IPS DF 6.9 (cell line): ENCODE measurements at regions not wholly inside any gene's neighbourhood (a gene's known extent, or its start where the extent isn't known, plus 50 kb on each side); places are given as distances from the start of the nearest gene placed in this dataset.

Experiments used
- DNase-seq: peaks from one replicate; pipeline ENCODE4 v3.0.0-alpha.2; 2013; ENCODE audit warnings: low read depth, low spot score
- H3K27ac ChIP-seq: one replicate; pipeline ENCODE4 v1.5.1; 2013; ENCODE audit warnings: low read length, control low read depth
- H3K27me3 ChIP-seq: 2 replicates; pipeline ENCODE4 v1.6.1; 2013; ENCODE audit warnings: mild to moderate bottlenecking, low read length; ENCODE audit not compliant: control insufficient read depth, insufficient read depth
- H3K36me3 ChIP-seq: 2 replicates; pipeline ENCODE4 v1.6.1; 2013; ENCODE audit warnings: low read length; ENCODE audit not compliant: control insufficient read depth, insufficient read depth
- H3K4me1 ChIP-seq: 2 replicates; pipeline ENCODE4 v1.6.1; 2013; ENCODE audit warnings: low read length; ENCODE audit not compliant: control insufficient read depth, insufficient read depth
- H3K4me3 ChIP-seq: 2 replicates; pipeline ENCODE4 v1.5.1; 2013; ENCODE audit warnings: mild to moderate bottlenecking, low read length
- H3K9me3 ChIP-seq: 2 replicates; pipeline ENCODE4 v1.6.1; 2013; ENCODE audit warnings: low read length, inconsistent platforms; ENCODE audit not compliant: control insufficient read depth, insufficient read depth
- whole genome bisulfite sequencing: extraction: QIAGEN DNeasy Blood & Tissue Kit; methylation state at CpG from one replicate; pipeline ENCODE4 v1.1.7; 2013; ENCODE audit warnings: mixed read lengths, missing lambda C conversion rate; ENCODE audit not compliant: insufficient read length, insufficient coverage; 5-methylcytosine and 5-hydroxymethylcytosine counted together

DNA sequence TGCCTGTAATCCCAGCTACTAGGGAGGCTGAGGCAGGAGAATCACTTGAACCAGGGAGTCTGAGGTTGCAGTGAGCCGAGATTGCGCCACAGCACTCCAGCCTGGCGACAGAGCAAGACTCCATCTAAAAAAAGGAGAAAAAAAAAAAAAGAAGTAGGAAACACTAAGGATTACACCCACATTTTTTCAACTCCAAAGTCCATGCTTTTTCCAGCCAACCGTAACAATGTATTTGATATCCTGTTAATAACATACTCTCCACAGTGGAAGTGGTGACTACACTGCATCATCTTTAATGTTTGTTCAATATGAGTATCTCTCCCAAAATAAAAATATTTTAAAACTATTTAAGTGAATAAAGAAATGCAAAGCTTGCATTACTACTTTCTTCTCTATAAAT, 481.6 kb upstream of the ACVR2A start:
- H3K4me1 ChIP-seq = 0 out of 2 replicates have a peak, but pooled peaks cover 1% of the 10 kb centered on the region
- WGBS = no CpG with 5 or more reads among the region's 4 CpGs
- no peaks in the 10 kb centered on the region for H3K36me3 ChIP-seq
- no peak overlapping the region for H3K4me3 ChIP-seq
- no peaks in the 10 kb centered on the region for H3K27me3 ChIP-seq
- no peaks in the 10 kb centered on the region for H3K9me3 ChIP-seq
- H3K27ac ChIP-seq = no peak overlapping the region
- DNase-seq = no peak

DNA sequence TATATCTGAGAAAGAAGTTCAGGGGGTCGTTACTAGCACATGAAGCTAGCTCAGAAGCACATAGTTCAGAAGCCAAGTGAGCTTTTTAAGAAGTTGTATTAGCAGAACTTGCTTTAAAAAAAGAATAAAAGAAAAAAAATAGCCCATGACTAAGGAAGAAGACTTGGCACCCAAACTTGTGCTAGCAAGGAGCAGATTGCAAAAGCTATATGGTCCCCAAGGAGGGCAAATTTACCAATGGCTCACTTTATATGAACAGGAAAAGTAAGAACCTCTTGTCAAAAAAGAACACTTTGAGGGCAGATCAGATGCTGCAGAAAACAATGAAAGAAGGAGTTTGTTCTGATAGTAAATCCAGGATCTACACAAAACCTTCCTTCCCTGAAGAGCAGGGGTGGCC, 486.5 kb upstream of the ACVR2A start:
- Histone ChIP-seq H3K9me3 (no peaks in the 10 kb centered on the region), H3K4me3 (no peak overlapping the region), H3K27ac (no peak overlapping the region), H3K4me1 (0 out of 2 replicates have a peak, but pooled peaks cover 1% of the 10 kb centered on the region), H3K36me3 (no peaks in the 10 kb centered on the region), H3K27me3 (no peaks in the 10 kb centered on the region)
- DNase-seq = no peak
- WGBS = no CpG with 5 or more reads among the region's 1 CpG

DNA sequence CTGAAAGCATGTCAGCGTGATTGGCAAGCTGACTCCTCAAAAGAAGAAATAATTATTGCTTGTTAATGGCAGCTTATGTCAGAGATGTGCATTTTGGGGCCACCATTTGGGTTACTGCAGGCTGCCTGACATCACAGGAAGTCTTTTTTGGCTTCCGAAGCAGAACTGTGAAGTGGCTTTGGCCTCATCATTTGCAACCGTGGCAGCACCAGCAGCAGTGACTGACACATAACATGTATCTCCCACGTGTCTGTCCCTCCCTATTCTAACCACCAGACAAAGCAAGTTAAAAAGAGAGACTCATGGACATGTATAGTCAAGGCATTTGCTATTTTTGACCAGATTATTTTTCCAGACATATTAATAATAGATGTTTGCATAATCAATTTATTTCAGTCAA, 488.7 kb upstream of the ACVR2A start:
- Histone ChIP-seq H3K27ac (no peak overlapping the region), H3K4me3 (no peak overlapping the region), H3K36me3 (no peaks in the 10 kb centered on the region), H3K27me3 (no peaks in the 10 kb centered on the region), H3K9me3 (no peaks in the 10 kb centered on the region), H3K4me1 (0 out of 2 replicates have a peak, but pooled peaks cover 1% of the 10 kb centered on the region)
- no peak for DNase-seq
- no CpG with 5 or more reads among the region's 4 CpGs for WGBS

DNA sequence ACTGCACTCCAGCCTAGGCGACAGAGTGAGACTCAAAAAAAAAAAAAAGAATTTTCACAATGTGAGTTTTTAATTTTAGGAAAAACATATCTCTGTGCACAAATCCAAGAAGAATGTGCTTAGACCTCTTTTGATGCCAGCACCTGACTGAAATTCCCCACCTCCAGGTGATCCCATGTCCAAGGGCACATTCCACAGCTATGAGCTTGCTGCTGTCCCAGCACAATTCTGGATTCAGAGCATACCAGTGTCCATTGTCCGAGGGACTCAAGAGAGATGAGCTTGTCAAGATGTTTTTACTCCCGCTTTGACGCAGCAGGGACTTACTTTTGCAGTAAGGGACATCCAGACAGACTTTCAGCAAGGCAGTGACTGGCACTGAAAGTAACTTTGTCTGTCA, 489.1 kb upstream of the ACVR2A start:
- WGBS = no CpG with 5 or more reads among the region's 4 CpGs
- H3K4me3 ChIP-seq = no peak overlapping the region

DNA sequence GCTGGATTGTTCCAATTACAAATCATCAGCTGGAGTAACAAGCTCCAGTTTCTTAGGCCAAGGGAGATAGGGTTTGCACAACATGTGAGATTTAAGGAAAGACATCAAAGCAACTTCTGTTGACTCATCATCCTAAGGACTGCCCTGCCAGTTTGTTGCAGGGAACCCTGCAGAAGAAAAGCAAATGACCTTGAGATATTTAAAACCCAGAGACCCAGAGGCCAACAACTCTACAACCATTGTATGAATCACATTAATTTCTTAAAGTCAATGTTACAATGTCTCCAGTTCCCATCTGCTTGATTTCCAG, 491.8 kb upstream of the ACVR2A start:
- Histone ChIP-seq H3K36me3 (no peaks in the 10 kb centered on the region), H3K27ac (no peak overlapping the region), H3K4me3 (no peak overlapping the region), H3K9me3 (no peaks in the 10 kb centered on the region), H3K4me1 (no peaks in the 10 kb centered on the region), H3K27me3 (no peaks in the 10 kb centered on the region)
- DNase-seq = no peak

More for the DNA sequence above, 489.1 kb upstream of the ACVR2A start:
- Histone ChIP-seq H3K27me3 (no peaks in the 10 kb centered on the region), H3K9me3 (no peaks in the 10 kb centered on the region), H3K27ac (no peak overlapping the region), H3K4me1 (0 out of 2 replicates have a peak, but pooled peaks cover 1% of the 10 kb centered on the region), H3K36me3 (no peaks in the 10 kb centered on the region)
- DNase-seq = no peak

DNA sequence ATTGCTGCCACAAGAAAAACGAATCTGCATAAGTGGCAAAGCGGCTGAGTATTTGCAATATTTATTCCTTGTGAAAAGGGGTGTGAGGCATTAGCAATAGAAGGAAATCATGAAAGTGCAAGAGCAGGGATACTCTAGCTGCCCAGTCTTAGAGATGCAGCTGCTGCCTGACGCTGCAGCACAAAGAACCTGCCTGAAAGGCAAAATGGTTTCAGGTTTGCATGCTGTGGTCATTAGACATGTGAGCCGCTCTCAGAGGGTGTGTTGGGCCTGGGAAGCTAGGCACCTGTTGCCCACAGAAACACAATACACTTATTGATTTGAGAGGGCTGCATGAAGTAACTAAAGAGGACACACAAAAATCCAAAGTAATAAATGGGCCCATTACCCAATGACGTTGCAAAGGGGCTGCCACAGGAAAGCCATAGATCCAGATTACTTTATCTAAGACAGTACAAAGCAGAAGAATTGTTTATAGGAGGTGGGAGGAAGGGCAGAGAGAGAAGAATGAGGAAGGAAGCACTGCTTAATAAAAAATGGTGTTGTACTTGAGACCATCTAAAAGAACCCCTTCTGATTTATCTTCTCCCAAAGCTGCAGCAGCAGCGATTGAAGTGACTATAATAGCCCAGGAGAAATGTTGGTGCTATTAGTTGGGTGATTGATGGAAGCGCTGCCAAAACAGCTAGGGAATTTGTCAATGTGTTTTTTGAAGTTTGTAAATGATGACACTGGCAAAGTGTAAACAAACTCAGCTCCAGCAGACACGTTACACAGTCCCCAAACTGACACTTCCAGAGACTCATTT, 492.4 kb upstream of the ACVR2A start:
- H3K9me3 ChIP-seq = no peaks in the 10 kb centered on the region
- no peaks in the 10 kb centered on the region for H3K27me3 ChIP-seq
- no peak overlapping the region for H3K4me3 ChIP-seq
- WGBS = no CpG with 5 or more reads among the region's 8 CpGs
- H3K4me1 ChIP-seq = no peaks in the 10 kb centered on the region
- DNase-seq = no peak
- H3K27ac ChIP-seq = no peak overlapping the region
- no peaks in the 10 kb centered on the region for H3K36me3 ChIP-seq

DNA sequence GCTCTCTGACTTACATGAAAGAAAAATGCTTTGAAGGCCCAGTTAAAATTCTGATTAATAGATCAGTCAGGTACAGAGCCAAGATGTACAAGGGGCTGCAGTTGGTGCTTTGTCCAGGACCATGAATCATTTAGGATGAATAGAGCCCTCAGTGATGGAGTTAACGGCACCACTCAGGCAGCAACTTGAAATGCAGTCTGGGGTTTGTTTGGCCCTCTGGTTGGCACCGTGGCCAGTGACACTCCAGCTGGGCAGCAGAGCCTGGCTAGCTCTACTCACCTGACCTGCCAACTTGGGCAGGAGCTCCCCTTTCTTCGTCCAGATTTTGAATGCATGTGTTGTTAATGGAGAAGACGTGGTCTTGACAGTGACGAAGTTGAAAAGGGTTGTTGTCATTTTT, 493.0 kb upstream of the ACVR2A start:
- H3K27me3 ChIP-seq = no peaks in the 10 kb centered on the region
- H3K4me3 ChIP-seq = no peak overlapping the region
- no peaks in the 10 kb centered on the region for H3K9me3 ChIP-seq
- DNase-seq = no peak
- H3K4me1 ChIP-seq = no peaks in the 10 kb centered on the region
- no peaks in the 10 kb centered on the region for H3K36me3 ChIP-seq
- WGBS = no CpG with 5 or more reads among the region's 5 CpGs
- no peak overlapping the region for H3K27ac ChIP-seq

DNA sequence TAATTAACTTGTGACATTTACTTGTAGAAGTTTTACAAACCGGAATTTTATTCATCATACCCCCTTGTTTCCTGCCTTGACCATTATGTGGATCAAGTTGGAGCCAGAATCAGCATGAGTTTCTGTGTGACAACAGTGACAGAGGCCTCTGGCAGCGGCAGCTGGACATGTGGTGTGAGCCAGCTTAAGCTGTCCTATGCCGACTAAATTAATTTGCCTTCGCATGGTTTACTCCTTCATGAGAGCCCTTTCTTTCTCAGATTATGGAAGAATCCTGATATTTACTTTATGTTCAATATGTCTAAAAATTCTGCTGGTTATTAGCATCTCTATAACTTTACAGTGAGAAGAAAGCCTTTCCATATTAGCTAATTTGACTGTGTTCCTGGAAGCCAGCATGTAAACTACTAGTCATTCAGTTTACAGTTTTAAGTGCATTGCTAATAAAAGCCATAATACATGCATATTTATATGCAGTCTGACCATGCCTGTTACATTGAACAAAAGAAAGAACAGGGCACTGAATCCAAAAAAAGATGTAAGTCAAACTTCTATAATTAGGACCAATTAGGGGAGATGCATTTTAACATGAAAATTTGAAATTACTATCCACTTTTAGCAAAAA, 495.8 kb upstream of the ACVR2A start:
- Histone ChIP-seq H3K9me3 (no peaks in the 10 kb centered on the region), H3K36me3 (no peaks in the 10 kb centered on the region), H3K27me3 (no peaks in the 10 kb centered on the region), H3K27ac (no peak overlapping the region), H3K4me3 (no peak overlapping the region), H3K4me1 (no peaks in the 10 kb centered on the region)
- no CpG with 5 or more reads among the region's 4 CpGs for WGBS
- no peak for DNase-seq

DNA sequence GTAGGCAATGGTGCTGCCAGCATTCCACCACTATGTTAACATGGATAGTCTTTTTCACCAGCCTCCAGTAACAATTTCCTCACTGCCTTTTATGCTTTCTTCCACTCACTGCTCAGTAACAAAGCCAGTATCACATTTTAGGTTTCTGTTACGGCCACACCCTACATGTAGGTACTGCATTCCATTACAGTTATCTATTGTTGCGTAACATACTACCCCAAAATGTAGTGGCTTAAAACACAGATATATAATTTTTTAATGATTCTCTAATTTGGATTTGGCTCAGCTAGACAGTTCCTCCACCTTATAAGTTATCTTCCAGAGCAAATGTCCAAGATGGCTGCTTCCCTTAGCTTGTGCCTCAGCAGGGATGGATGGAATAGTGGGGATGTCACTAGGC, 498.7 kb upstream of the ACVR2A start:
- H3K27me3 ChIP-seq = no peaks in the 10 kb centered on the region
- H3K9me3 ChIP-seq = no peaks in the 10 kb centered on the region
- no peak overlapping the region for H3K4me3 ChIP-seq
- no peaks in the 10 kb centered on the region for H3K36me3 ChIP-seq
- WGBS = no CpG with 5 or more reads among the region's 2 CpGs
- H3K27ac ChIP-seq = no peak overlapping the region
- no peaks in the 10 kb centered on the region for H3K4me1 ChIP-seq
- no peak for DNase-seq

DNA sequence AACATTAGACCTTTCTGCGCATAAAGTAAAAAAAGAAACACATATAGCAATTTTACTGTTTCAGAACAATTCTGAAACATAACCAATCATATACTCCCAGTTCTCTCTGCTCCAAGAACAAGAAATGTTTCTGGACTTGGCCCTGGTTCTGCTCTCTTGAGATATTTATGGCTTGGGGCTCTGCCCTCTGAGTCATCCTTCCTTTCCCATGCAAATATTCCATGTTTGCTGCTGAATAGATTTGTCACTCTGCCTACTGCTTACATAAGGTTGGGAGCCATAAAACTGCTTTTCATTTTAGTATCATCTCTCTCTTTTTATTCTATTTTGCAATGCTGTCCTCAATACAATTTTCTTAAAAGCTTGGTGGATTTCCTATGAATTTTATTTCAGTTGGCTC, 499.6 kb upstream of the ACVR2A start:
- Histone ChIP-seq H3K4me1 (no peaks in the 10 kb centered on the region), H3K27me3 (no peaks in the 10 kb centered on the region), H3K4me3 (no peak overlapping the region), H3K27ac (no peak overlapping the region), H3K9me3 (no peaks in the 10 kb centered on the region), H3K36me3 (no peaks in the 10 kb centered on the region)
- no CpG with 5 or more reads among the region's 1 CpG for WGBS
- DNase-seq = no peak

DNA sequence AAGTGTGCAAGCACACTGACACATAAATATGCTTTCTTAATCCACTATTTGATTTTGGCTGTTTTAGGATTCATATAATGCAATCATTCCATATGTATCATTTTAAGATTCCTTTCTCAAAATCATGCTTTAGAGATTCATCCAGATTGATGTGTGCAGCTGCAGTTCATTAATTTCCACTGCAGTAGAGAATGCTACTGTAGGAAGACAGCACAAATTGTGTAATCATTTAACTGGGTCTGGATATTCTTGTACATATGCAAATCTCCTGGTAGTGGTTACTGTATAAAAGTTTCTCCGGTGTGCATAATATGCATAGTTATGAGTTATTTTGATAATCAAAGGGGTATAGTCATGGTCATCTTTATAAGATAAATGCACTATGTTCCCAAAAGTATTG, 502.5 kb upstream of the ACVR2A start:
- Histone ChIP-seq H3K4me3 (no peak overlapping the region), H3K36me3 (no peaks in the 10 kb centered on the region), H3K27ac (no peak overlapping the region), H3K4me1 (no peaks in the 10 kb centered on the region), H3K27me3 (no peaks in the 10 kb centered on the region), H3K9me3 (no peaks in the 10 kb centered on the region)
- no peak for DNase-seq
- no CpG with 5 or more reads among the region's 1 CpG for WGBS
